ENCODE measurements at regions not wholly inside any gene's neighbourhood (a gene's known extent, or its start where the extent isn't known, plus 50 kb on each side); places are given as distances from the start of the nearest gene placed in this dataset.

DNA sequence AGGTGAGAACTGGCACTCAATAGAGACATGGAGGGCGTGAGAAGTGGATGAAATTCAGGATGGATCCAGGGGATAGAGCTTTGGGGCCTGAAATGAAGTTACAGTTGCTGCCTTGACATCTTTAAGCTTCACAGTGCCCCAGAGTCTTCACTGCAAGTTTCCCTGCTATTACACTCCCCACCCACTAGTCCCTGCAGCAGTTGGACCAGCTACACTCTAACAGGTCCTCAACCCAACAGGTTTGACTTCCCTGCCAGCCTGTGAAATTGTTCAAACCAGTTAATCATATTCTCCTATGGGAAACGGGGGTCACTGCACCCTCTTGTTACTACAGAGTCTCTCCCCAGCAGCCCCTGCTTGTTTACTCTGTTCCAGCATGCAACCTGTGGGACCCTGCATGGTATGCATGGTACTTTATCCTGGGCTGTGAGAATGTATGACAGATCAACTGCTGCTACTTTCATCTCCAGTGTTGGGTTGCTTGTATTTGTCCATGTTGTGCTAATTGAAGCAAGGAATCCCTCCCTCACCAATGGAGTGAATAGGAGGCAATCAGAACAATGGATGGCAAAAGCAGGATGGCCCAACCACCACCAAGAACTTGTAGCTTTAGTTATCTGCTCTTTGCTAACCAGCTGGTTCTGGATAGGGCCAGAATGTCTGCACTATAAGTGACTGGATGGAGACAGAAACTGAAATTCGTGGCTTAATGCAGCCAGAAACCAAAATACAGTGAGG is 314.2 kb downstream of the OLFM4 start:
- TF ChIP-seq EP300 (IDR thresholded peaks at IDR 0.05) (no peak), POLR2A (IDR thresholded peaks at IDR 0.05) (no peak)

All from upper lobe of left lung (tissue), 4 donors.